ENCODE measurements at regions not wholly inside any gene's neighbourhood (a gene's known extent, or its start where the extent isn't known, plus 50 kb on each side); places are given as distances from the start of the nearest gene placed in this dataset.

- TF ChIP-seq CTCF (conservative IDR thresholded peaks at IDR 0.05) (no peak), ZFX (IDR thresholded peaks at IDR 0.05) (no peak)
- H3K27ac ChIP-seq: peak overlapping the region; percentile 27
Measured at GRCh38 chr13:33642374-33643065, 175.4 kb upstream of the RFC3 start.

- TF ChIP-seq CTCF (conservative IDR thresholded peaks at IDR 0.05) (no peak), ZFX (IDR thresholded peaks at IDR 0.05) (no peak)
- H3K27ac ChIP-seq: no peak overlapping the region
Measured at GRCh38 chr13:33644581-33645543, 173.1 kb upstream of the RFC3 start.

GRCh38 chr13:33645591-33646554 lies 172.1 kb upstream of the RFC3 start:
- no peak overlapping the region for H3K27ac ChIP-seq
- TF ChIP-seq ZFX (IDR thresholded peaks at IDR 0.05) (no peak), CTCF (conservative IDR thresholded peaks at IDR 0.05) (no peak)

GRCh38 chr13:33649212-33649878 lies 168.6 kb upstream of the RFC3 start:
- H3K27ac ChIP-seq: no peak overlapping the region
- TF ChIP-seq CTCF (conservative IDR thresholded peaks at IDR 0.05): no peak
- TF ChIP-seq ZFX (IDR thresholded peaks at IDR 0.05): no peak

GRCh38 chr13:33651766-33652165 lies 166.2 kb upstream of the RFC3 start:
- TF ChIP-seq ZFX (IDR thresholded peaks at IDR 0.05) (no peak), CTCF (conservative IDR thresholded peaks at IDR 0.05) (no peak)

GRCh38 chr13:33657274-33657673 lies 160.7 kb upstream of the RFC3 start:
- TF ChIP-seq CTCF (conservative IDR thresholded peaks at IDR 0.05) (no peak), ZFX (IDR thresholded peaks at IDR 0.05) (no peak)
- H3K27ac ChIP-seq: no peak overlapping the region

More at GRCh38 chr13:33651766-33652165, 166.2 kb upstream of the RFC3 start:
- no peak overlapping the region for H3K27ac ChIP-seq

Measured in C4-2B (cell line).